ENCODE measurements at regions not wholly inside any gene's neighbourhood (a gene's known extent, or its start where the extent isn't known, plus 50 kb on each side); places are given as distances from the start of the nearest gene placed in this dataset.

DNA sequence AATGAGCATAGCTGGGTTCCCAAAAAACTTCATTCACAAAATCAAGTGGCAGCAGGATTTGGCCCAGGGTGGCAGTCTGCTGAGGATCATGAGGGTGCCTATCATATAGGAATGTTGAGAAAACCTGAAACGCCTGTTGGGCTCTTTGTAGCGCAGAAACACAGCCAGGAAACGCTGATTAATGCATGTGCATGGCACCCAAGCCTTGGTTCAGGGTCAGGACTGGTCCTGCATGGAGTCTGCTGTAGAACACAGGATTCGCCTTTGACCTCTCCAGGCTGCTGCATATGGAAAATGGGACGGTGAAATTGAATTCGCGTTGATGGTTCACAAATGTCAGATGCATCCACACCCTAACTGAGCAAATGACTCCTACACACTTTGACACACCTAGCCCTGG, 227.9 kb upstream of the COPS8 start:
- no peak for DNase-seq

DNA sequence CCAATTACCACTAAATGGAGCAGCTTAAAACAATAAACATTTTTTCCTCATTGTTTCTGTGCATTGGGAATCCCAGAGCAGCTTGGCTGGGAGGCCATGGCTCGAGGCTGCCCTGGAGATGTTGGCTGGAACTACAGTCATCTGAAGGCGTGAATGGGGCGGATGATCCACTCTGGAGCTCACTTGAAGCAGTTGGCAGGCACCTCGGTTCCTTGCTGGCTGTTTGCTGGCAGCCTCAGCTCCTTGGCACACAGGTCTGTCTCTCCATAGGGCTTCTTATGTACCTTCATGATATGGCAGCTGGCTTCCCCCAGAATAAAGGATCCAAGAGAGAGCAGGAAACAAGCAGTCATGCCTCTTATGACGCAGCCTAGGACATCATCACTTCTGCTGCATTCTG, 227.0 kb upstream of the COPS8 start:
- DNase-seq: no peak

DNA sequence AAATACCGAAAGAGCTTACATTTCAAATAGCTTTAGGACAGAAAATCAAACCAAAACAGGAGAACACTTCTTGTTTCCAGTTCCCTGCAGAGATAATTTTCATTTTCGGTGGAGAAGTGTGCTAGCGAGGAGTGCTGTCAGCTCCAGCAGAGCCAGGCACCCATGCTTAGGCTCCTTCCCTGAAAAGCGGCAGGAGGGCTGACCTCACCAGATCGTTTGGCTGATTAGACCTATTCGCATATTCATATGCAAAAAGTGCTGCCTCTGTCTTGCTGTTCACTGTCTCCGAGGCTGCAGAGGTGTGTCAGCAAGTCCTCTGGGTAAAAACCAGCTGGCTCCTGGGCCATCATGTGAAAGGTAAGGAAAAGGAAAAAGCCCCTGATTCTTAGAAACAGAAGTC, 225.8 kb upstream of the COPS8 start:
- no peak for DNase-seq

DNA sequence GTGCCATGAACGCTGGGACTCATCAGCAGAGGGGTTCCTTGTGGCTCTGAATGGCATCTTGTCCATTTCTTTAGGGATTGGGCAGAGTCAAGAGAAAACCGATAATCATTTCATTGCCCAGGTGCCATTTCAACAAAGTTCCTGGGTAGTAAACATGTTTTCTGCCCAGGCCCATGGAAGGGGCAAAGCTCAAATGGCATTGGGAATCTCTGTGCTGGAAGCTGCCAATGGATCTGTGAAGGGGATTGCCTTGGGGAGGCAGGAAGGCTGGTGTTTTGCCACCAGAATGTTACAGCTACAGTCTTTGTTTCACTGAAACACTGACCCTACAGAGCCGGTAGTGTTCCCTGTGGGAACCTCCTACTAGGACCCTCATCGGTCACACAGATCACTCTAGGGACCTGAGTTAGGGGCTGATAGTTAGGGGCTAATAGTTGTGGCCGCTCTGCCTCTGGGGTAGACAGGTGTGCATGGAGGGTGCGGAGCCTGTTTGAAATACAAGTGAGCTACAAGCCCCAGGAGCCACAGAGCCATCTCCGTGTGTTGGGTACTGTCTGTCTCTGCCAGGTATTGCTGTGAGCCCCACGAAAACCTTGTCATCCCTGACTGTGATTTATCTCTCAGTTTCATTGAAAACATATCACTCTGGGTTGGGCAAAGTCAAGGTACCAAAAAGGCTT, 224.4 kb upstream of the COPS8 start:
- DNase-seq: no peak

DNA sequence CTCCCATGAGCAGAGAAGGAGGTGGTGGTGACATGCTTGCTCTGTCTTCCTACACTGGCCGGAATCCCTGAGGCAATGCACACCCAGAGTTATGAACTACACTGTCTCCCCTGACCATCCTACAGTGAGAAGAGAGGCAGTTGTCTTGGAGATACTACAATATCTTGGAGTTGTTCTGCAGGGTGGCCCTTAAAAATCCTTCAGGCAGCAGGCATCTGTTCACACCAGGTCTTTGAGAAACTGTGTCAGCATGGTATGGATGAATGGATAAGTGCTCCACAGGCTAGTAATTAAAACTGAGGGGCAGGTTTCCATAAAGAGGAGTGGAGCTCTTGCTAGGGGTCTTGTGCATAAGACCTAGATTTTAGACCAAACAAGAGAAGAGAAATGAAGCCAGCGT, 223.7 kb upstream of the COPS8 start:
- DNase-seq: no peak

DNA sequence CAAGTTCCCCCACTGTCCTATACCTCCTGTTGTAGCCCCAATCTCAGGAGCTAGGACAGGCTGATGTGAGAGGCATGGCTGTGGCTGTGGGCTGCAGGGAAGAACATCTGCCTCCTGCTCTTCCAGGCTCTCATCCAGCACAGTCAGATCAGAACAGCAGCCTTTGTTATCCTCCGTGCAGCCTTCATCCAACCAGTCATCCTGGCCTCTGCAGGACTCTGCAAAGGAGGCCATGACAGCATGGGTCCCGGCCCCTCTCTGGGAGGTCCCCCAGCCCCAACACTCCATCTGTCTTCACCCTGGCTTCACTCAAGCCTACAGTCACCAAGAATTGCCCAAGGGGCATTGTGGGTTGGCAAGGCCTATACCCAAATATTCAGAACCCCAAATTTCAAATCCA, 223.2 kb upstream of the COPS8 start:
- no peak for DNase-seq

DNA sequence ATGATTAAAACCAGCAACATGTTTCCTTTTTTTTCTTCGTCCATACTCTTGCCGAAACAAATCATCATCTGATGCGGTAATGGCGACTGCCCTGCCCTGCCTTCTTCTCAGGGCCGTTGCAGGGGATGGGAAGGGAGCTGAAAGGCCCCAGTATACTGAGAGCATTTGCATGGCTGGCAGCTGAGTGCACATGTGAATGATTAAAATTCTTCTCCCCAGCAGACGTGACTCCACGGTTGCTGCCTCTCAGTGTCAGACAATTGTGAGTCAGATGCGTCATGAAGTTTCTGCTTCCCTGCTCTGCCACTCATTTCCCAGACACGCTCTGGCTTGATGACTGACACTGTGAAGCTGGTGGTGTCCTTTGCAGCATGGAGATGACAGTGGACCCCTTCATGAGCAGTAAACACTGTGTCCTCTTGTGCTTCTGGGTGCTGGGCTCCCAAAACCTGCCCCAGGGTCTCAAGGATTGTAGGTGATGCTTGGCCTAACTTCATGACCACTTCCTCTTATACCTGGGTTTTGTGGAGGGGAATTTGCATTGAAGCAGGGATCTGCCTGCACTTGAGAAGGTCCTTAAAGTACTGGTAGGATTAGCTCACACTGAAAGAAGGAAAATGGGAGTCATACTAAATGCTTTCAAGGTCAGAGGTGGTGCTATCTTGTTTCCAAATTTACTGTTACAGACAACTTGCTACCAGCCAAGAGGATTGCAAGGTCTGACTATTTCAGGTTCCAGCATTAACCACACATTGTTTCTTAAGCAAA, 222.5 kb upstream of the COPS8 start:
- no peak for DNase-seq

DNA sequence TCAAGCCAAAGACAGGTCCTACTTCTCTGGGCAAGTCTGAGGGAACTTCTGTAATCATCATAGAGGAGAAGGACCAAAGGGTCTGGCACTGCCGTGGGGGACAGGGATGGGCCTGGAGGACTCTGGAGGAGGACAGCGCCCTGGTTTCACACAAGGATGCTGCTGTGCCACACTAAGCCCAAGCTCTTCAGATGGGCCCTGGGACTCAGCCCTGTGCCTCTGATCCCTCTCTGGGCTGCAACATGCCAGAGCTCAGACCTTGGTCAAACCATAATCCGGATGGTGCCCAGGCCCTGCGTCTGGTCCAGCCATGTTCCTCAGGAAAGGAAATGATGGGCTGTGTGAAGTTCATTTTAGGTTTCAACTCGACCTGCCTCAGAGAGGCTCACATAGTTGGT, 222.0 kb upstream of the COPS8 start:
- no peak for DNase-seq

DNA sequence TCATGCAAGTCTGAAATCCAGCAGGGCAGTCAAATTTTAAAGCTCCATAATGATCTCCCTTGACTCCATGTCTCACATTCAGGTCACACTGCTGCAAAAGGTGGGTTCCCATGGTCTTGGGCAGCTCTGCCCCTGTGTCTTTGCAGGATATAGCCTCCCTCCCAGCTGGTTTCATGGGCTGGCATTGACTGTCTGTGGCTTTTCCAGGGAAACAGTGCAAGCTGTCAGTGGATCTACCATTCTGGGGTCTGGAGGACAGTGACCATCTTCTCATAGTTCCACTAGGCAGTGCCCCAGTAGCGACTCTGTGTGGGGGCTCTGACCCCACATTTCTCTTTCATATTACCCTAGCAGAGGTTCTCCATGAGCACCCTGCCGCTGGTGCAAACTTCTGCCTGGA, 220.6 kb upstream of the COPS8 start:
- no peak for DNase-seq

DNA sequence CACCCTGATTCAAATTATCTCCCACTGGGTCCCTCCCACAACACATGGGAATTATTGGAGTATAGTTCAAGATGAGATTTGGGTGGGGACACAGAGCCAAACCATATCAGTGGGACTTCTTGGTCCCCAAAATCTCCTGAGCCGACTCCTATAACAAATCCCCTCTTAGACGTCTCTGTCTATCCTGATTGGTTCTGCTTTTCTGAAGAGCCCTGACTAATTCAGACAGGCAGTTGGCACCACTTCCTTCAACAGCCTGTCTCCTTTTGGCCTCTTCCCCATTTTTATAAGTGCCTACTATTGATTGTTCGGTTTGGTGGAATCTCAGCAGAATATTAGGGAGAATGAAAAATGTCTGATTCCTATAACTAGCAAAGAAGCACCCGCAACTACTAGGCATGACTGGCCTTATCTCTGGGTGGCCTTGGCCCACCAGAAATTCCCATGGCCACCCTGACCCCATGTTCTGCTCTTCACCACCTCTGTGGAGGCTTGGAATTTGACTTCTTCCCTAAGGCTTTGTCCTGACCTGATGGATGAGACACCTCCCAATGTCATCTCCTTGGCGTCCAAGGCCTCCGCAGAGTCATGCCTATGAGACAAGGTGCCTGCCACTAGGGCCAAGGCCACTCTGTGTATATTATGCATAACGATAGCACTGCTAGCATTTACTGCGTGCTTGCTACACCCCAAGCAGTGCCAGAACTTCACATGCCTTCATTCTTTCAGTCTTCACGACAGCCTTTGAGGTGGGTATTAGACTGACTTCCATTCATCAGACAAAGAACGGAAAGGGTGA, 218.9 kb upstream of the COPS8 start:
- no peak for DNase-seq

DNA sequence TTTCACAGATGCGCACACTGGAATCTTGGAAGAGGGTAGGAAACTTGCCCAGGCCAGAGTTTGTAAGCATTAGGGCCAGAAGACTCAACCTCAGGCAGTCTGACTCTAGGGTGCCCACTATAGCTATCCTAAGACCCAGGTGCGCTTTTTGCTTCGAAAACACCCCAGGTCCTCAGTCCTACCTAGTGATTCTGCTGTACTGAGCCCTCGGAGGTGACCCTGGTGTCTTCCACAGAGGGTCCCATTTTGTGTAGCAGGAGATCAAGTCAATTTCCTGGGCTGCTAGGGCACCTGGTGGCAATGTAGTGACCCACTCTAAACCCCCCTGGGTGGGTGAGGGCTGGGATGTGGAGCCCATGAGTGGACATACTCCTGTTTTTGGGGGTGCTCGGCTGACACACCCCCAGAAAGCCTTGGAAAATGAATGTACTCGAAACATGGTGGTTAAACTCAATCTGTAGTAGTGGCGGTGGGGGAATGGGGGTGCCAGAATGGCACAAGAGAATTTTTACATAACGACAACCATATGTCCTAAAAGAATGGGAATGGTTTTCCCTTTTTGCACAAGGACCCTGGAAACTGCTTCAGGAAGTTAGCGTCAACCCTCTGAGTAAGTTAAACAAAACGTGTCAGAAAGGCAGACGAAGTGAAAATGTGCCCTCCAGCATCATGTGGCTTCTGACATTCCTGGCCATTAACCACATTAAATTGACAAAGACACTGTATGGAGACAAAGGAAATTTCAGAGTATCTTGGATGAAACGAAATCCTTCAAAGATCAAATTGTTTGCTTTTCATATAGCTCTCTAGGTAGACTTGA, 218.0 kb upstream of the COPS8 start:
- no peak for DNase-seq

DNA sequence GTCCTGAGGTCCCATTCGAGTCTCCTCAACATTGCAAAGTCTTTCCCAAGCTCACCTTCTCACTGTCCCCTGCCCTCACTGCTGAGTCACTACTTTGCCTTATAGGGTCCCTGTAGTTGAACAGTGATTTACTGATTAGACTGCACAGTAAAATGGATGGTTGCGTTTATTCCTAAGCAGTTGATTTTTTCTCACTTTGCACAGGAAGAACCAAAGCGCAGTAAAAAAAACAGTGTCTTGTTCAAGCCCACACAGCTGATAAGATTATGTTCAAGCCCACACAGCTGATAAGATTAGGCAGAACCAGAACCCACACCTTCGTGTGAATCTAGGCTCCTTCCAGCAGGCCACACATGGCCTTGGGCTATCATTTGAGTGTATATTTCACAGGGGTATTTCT, 215.3 kb upstream of the COPS8 start:
- DNase-seq: no peak

DNA sequence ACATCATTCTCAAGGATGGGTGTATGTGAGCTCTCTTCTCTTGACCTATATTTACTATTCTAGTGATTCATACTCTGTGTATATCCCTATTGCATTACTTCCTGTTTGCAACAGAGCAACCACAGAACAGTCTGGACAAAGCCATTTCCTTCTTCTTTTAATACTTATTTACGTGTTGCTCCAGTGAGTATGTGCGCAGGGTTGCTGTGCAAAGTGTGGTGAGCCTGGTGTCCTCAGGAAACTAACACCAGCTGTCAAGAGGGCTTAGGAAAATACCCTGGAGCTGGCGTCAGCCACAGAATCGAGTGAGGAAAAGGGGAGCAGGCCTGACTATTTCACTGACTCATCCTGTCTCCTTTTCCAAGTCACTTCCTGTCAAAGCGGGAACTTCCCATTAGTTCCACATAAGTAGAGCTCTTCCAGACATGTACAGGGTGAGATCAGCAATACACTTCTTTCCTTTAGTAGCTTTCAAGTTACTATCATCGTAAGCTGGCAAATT, 214.1 kb upstream of the COPS8 start:
- DNase-seq: no peak

DNA sequence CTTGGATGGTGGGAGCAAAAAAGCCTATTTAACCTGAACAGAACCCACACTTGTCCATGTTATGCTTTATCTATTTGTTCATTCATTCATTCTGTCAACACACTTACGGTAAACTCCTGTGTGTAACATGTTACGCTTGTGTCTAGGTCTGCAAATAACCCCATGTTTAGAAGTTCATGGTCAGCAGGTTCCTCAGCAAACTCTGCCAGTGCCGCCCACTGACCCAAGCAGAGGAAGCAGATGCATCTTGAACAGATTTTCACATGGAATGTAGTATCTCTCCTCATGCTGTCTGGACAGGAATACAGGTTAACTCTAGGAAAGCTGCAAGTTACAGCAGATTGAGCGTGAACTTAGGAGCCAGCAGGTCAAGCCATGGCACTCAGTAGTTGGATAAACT, 213.7 kb upstream of the COPS8 start:
- no peak for DNase-seq

DNA sequence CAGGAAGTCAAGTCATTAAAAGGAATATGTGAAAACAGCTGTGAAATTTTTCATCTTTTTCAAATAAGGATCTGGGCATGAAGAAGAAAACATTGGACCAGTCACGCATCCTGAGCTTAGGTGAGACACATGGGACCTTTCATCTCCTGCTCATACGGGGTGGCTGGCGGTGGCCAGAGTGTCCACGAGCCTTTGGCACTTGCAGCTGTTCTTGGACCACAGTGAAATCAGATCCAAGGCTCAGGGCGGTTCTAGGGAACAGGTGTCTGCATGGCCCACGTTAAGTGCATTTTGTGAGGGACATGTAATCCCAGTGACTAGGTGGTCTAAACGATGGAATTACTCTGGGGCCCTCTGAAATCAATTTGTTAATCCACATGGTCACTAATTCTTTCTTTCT, 212.7 kb upstream of the COPS8 start:
- no peak for DNase-seq

DNA sequence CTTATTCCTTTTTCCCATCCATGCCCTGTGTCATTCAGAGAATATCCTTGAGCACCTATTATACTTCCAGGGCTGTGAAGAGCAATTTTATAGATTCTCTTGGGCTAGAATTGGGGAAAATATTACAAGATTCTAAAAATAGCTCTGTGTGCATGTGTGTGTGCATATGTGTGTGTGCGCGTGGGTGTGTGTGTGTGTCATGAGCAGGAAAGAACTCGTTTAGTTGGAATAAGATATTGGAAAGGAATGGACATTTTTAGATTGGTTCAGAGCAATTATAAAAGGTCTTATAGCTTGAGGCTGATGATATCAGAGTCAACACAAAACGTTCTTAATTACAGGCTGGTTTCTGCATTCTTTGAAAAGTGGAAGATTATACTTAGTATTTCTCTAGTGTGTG, 212.1 kb upstream of the COPS8 start:
- no peak for DNase-seq

DNA sequence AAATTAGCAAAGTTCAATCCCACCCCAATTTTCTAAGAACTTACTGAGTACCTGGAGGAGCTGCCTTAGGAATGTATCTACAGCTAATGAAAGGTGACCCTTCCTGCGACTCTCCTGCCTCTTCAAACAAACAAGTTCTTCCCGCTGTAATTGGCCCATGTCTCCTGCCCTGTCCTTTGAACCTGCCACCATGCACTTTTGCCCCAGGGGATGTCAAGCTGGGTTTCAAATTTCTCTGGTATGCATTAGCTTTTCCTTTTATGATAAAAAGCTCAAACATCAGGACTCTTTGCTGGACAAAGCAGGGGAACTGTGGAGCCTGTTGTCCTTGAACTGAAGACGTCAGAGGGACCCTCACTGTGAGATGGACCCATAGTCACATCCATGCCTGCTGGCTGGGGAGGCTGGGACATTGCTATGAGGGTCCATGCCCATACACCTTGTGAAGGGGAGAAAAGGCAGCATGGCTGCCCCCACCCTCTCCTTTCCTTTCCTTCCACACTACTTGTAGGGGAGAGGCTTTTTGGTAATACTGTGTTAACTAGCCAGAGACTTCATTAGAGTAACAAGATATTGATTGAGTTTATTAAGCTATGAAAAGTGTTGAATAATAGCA, 210.7 kb upstream of the COPS8 start:
- no peak for DNase-seq

DNA sequence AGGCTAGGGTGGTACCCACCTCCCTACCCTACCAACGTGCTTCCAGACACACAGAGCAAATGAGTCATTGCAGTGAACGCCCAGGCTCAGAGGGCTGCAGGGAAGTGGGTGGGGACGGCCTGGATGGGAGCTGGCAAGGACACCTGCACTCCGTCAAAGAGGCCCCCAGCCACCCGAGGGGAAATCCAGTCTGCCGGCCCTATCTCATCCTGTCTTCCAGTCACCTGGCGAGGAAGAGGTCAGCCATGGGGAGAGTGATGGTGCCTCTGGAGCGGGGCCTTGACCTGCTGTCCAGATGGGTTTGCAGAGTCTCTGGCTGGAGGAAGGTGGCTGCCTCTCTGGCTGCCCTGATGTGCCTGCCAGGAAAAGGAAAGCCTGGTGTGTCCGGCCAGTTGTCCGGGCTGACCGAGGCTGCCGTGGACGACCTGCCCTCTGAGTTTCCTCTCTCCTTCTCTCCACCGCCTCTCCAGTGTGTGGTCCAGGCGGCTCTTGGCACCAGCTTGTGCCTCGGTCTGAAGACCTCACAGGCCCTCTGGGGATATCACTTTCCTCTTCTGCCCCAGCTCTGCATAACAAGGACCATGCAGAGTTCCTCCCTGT, 209.7 kb upstream of the COPS8 start:
- DNase-seq: no peak

DNA sequence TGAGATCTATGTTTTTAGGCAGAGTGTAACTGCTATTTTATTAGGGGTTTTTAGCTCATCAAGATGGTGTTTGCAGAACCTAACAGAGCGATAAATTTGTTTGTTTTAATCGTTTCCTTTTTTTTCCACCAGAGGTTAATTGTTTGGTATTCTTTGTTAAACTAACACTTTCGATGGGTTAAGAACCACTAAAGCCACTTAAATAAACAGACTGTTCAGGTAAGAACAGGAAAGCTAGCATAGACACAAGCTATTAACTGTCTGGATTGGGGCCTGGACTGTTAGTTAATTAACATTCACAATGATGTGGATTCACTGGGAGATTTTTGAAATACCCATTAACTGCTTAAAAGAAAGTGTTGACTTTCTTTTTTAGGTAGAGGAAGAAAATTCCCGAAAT, 209.0 kb upstream of the COPS8 start:
- peak; percentile 93 for DNase-seq

DNA sequence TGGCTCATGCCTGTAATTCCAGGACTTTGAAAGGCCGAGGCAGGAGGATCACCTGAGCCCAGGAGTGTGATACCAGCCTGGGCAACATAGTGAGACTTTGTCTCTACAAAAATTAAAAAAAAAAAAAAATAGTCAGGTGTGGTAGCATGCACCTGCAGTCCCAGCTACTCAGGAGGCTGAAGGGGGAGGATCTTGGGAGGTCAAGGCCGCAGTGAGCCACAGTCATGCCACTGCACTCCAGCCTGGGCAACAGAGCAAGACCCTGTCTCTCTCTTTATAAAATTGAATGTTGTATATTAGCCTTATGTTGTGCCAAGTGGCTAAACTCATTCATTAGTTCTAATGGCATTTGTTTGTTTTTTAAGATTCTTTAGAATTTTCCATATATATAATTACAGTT, 207.7 kb upstream of the COPS8 start:
- DNase-seq: no peak

DNA sequence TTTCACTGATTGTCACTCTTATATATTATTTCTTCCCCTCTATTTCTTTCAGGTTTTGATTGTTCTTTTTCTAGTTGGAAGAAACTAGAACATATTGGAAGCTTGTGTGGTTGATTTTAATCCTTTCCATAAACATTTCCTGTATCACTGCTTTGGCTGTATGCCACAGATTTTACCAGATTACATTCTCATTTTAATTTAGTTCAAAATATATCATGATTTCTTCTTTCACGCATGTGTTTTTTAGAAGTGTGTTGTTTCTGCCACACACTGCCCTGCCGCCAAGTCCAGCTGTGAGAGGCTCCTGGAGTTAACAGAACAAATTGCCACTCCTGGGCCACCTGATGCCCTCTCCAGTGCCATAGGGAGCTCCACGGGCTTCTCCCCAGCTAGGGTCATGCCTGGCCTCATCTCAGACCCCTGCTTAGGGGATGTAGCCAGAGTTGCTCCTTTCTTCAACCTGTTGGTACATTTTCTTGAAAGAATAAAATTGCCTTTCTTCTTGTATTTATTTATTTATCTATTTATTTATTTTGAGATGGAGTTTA, 206.2 kb upstream of the COPS8 start:
- no peak for DNase-seq

DNA sequence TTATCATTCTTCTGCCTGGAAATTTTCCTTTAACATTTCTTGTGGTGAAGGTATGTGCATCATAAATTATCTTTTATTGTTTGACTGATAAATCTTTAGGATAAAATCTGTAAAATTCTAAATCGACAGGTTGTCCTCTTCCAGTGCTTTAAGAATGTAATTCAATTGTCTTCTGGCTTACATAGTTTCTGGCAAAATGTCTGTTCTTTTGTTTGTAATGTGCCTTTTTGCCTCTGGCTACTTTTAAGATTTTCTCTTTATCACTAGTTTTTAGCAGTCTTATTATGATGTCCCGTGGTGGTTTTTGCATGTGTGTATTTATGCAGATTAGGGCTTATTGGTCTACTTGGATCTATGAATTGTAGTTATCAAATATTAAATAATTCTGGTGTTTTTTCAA, 203.6 kb upstream of the COPS8 start:
- no peak for DNase-seq

Measured in NCI-H1105 treated with DMSO at 0.1 percent for 48 hours (cell line).